ENCODE measurements at regions not wholly inside any gene's neighbourhood (a gene's known extent, or its start where the extent isn't known, plus 50 kb on each side); places are given as distances from the start of the nearest gene placed in this dataset.

DNA sequence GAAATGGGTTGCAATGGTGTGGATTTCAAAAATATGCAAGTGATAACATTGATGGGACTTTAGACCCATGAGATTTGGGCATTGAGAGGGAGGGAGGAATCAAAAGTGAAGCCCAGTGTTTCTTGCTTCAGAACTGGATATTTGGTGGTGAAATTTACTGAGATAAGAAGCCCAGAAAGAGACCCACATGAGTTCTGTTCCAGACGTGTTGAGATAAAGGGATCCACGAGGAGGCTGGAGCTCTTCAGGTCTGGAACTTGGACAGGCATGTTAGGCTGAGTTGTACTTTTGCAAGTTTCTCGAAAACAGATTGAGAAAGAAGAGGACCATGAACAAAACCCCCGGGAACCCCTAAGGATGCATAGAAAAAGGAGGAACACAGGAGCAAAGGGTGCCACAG is 290.2 kb downstream of the MEX3B start:
- Mint-ChIP-seq H3K36me3 (no peaks in the 10 kb centered on the region), H3K4me1 (no peaks in the 10 kb centered on the region), H3K4me3 (no peak overlapping the region), H3K27me3 (no peaks in the 10 kb centered on the region), H3K27ac (no peak overlapping the region), H3K9me3 (no peaks in the 10 kb centered on the region)
- no peak for DNase-seq
- CTCF ChIA-PET = no interaction called here

DNA sequence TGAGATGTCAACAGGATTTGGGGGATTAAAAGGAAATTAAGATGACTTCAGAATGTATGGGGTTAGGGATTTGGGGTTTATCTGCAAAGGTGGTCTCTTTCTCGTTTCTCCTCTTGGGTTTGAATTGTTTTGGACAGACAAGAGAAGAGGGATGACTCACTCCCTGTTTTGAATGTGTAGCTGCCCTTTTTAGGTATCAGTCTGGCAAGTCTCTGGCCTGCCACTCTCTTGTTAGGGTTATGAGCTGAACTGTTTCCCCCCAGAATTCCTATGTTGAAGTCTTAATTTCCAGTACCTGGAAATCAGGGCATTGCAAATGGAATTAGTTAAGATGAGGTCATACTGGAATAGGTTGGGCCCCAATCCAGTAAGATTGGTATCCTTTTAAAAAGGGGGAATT is 291.7 kb downstream of the MEX3B start:
- Mint-ChIP-seq H3K4me1 (no peaks in the 10 kb centered on the region), H3K27ac (no peak overlapping the region), H3K27me3 (no peaks in the 10 kb centered on the region), H3K9me3 (no peaks in the 10 kb centered on the region), H3K4me3 (no peak overlapping the region), H3K36me3 (no peaks in the 10 kb centered on the region)
- CTCF ChIA-PET = no interaction called here
- DNase-seq = no peak

- no peak for DNase-seq
- no peaks in the 10 kb centered on the region for H3K36me3 Mint-ChIP-seq
- CTCF ChIA-PET = no interaction called here
- H3K9me3 Mint-ChIP-seq = no peaks in the 10 kb centered on the region
- H3K4me1 Mint-ChIP-seq = no peaks in the 10 kb centered on the region
- H3K27me3 Mint-ChIP-seq = no peaks in the 10 kb centered on the region
- H3K27ac Mint-ChIP-seq = no peak overlapping the region
- no peak overlapping the region for H3K4me3 Mint-ChIP-seq
These were observed 292.8 kb downstream of the MEX3B start for GRCh38 chr15:81752974-81753373.

DNA sequence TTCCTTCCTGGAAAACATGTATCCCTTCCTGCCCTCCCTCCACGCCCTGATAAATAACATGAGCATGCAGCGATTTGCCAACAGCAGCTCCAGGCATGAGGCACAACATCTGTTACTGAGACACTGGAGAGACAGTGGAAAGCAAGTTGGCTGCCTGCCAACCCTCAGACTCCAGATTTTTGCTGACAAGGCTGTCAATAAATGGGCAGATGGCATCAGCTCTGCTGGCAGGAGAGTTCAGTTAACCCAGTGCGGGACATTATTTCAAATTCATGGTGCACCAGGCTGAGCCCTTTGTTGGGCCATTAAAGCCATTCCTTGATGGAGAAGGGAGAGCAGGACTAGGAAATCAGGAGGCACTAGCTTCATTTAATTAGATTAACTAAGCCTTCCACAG is 293.3 kb downstream of the MEX3B start:
- no peaks in the 10 kb centered on the region for H3K36me3 Mint-ChIP-seq
- CTCF ChIA-PET = no interaction called here

DNA sequence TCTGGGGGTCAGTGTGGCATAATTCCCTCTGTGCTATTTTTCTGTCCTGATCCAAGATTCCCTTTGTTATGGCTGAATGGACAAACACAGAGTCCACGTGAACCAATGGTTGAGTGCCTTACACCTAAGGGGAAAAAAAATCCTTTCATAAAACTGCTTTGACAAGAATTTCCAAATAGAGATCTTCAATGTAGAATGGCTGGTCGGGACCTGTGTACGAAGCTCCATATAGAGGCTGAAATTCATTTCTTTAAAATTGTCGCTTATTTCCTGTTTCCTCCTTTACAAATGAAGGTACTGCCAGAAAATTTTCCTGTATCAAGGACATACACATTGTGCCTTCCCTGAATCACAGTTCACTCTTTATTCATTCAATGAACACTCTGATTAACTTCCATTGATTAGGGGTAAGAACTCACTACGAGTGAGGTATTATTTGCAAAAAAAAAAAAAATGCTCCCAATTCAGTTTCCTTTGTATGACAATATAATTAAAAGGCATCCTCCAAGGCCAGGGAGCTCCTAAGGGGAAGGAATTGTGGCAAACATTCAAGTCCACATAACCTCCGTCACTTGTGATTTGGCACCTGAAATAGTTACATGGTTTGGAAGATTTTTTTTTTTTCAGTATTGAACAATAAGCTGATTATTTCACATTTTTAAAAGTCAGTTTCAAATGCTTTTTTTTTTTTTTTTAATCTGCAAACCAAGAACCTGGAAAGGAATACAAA is 293.8 kb downstream of the MEX3B start:
- Mint-ChIP-seq H3K27ac (no peak overlapping the region), H3K27me3 (no peaks in the 10 kb centered on the region), H3K4me3 (no peak overlapping the region), H3K36me3 (no peaks in the 10 kb centered on the region), H3K9me3 (no peaks in the 10 kb centered on the region), H3K4me1 (no peaks in the 10 kb centered on the region)
- no peak for DNase-seq
- CTCF ChIA-PET = no interaction called here

More for the DNA sequence above, 293.3 kb downstream of the MEX3B start:
- no peaks in the 10 kb centered on the region for H3K9me3 Mint-ChIP-seq
- DNase-seq = no peak
- H3K4me1 Mint-ChIP-seq = no peaks in the 10 kb centered on the region
- H3K27me3 Mint-ChIP-seq = no peaks in the 10 kb centered on the region
- no peak overlapping the region for H3K4me3 Mint-ChIP-seq
- no peak overlapping the region for H3K27ac Mint-ChIP-seq

DNA sequence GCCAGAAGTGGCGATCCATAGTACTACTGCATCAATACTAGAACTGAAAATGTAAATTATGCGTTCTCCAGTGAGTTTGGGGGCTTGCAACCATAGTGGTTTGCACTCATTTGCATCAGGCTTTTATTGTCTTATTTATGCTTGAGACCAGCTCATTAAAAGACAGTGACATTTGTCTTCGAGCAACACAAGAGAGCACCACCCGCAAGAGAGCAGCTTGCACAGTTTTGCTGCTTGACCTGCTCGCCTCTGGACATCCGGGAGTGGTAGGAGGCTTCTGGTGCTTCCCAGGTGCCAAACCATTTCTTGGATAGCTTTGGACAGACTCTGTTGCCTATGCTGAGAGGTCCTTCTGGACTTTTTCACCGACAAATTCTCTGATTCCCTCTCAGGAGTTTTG is 294.6 kb downstream of the MEX3B start:
- CTCF ChIA-PET = no interaction called here
- no peaks in the 10 kb centered on the region for H3K36me3 Mint-ChIP-seq
- H3K27ac Mint-ChIP-seq = no peak overlapping the region
- H3K27me3 Mint-ChIP-seq = no peaks in the 10 kb centered on the region
- no peaks in the 10 kb centered on the region for H3K9me3 Mint-ChIP-seq
- no peaks in the 10 kb centered on the region for H3K4me1 Mint-ChIP-seq
- no peak overlapping the region for H3K4me3 Mint-ChIP-seq
- no peak for DNase-seq

DNA sequence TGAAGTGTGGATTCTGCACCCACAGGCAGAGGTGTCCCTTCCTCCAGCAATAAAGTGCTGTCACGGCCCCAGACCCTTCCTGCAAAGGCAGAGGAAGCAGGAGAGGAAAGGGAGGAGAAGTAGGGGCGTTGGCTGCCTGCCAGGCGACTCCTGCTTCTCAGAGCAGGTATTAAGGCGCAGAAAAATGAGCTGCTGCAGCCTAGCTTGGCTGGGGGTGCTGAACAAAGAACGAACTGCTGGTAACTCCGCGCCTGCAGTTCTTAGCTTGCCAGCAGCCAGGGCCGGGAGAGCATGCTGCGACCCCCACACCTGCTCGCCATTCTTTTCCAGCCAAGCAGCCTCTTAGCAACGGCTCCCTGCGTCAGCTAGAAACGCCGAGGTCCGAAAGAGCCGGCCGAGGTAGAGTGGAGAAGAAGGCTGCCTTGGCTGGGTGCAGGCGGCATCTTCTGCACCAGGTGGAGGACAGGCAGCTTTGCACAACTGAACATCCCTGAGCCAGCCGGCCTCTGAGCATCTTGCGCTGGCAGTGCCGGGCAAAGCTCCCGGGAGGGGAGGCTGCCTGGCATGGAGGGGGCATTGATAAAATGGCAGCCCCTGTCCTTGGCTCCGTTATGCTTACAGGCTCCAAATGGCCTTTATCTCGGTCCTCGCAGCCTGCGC is 296.0 kb downstream of the MEX3B start:
- CTCF ChIA-PET = no interaction called here
- Mint-ChIP-seq H3K27ac (no peak overlapping the region), H3K4me3 (no peak overlapping the region), H3K36me3 (no peaks in the 10 kb centered on the region), H3K9me3 (no peaks in the 10 kb centered on the region), H3K27me3 (no peaks in the 10 kb centered on the region), H3K4me1 (no peaks in the 10 kb centered on the region)
- no peak for DNase-seq

GRCh38 chr15:81747482-81747881 is 298.3 kb downstream of the MEX3B start:
- no peak overlapping the region for H3K27ac Mint-ChIP-seq
- no peaks in the 10 kb centered on the region for H3K27me3 Mint-ChIP-seq
- CTCF ChIA-PET = no interaction called here
- no peaks in the 10 kb centered on the region for H3K9me3 Mint-ChIP-seq
- H3K4me1 Mint-ChIP-seq = no peaks in the 10 kb centered on the region
- no peak for DNase-seq
- H3K36me3 Mint-ChIP-seq = no peaks in the 10 kb centered on the region
- H3K4me3 Mint-ChIP-seq = no peak overlapping the region

GRCh38 chr15:81747026-81747425 is 298.8 kb downstream of the MEX3B start:
- H3K4me1 Mint-ChIP-seq = no peaks in the 10 kb centered on the region
- H3K36me3 Mint-ChIP-seq = no peaks in the 10 kb centered on the region
- H3K9me3 Mint-ChIP-seq = no peaks in the 10 kb centered on the region
- no peak overlapping the region for H3K27ac Mint-ChIP-seq
- H3K27me3 Mint-ChIP-seq = no peaks in the 10 kb centered on the region
- CTCF ChIA-PET = no interaction called here
- no peak for DNase-seq
- H3K4me3 Mint-ChIP-seq = no peak overlapping the region

DNA sequence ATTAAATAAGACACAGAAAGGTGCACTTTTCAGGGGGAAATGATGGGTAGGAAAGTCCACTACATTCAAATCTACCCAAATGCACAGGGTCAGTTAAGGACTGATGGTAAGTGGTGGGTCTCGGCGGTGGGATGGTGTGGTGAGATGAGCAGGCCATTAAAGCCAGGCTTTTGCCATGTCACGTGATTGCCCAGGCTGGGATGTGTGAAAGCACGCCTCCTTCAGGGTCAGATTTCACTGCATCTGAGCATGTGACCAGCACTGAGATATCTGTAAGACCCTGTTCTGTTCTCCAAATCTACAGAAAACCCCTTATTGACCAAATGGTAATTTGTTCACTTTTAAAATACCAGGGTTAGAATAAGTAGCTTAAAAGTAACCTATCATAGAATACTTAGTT is 301.5 kb downstream of the MEX3B start:
- CTCF ChIA-PET = no interaction called here
- Mint-ChIP-seq H3K27me3 (no peaks in the 10 kb centered on the region), H3K27ac (no peak overlapping the region), H3K36me3 (no peaks in the 10 kb centered on the region), H3K4me1 (no peaks in the 10 kb centered on the region), H3K9me3 (peaks cover 3% of the 10 kb centered on the region), H3K4me3 (no peak overlapping the region)
- no peak for DNase-seq

GRCh38 chr15:81740416-81740815 is 305.4 kb downstream of the MEX3B start:
- Mint-ChIP-seq H3K27me3 (no peaks in the 10 kb centered on the region), H3K36me3 (no peaks in the 10 kb centered on the region), H3K4me1 (no peaks in the 10 kb centered on the region), H3K4me3 (no peak overlapping the region), H3K27ac (no peak overlapping the region), H3K9me3 (peaks cover 3% of the 10 kb centered on the region)
- no peak for DNase-seq
- CTCF ChIA-PET = no interaction called here

DNA sequence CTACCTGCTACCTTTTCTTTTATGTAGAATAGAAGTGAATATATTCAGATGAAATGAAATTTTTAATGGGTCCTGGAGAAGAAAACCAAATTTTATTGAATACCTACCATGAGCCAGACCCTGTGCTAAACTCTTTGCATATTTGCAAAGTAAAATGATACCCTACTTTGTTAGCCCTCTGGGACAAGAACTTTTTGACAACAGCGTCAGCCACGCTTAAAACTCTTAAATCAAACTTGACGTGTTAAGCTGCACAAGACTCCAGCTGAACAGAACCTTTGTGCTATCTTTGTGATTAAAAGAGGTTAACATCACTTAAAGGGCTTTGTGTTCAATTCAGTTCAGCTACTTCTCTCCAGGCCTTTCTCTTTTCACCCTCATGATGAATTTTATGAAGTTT is 316.5 kb downstream of the MEX3B start:
- no peaks in the 10 kb centered on the region for H3K36me3 Mint-ChIP-seq
- no peak overlapping the region for H3K27ac Mint-ChIP-seq
- no peaks in the 10 kb centered on the region for H3K27me3 Mint-ChIP-seq
- CTCF ChIA-PET = no interaction called here
- no peaks in the 10 kb centered on the region for H3K4me1 Mint-ChIP-seq
- H3K4me3 Mint-ChIP-seq = no peak overlapping the region
- DNase-seq = no peak
- no peaks in the 10 kb centered on the region for H3K9me3 Mint-ChIP-seq

DNA sequence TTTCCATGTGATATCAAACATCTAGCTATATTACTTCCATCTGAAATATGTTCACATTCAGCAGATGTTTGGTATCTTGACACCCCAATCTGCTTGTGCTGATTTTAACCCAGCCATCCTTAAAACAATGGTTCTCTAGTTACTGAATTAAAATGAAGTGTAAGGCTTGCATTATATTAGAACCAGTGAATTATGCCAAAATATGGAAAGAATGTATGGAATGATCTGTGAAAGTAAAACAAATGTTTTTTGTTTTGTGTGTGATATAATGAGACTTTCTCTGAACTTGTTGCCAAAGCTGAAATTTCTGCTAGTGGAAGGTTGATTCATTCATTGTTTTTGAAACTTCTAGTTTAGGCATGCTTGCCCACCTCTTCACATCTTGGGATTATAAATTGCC is 317.1 kb downstream of the MEX3B start:
- H3K4me1 Mint-ChIP-seq = no peaks in the 10 kb centered on the region
- no peaks in the 10 kb centered on the region for H3K27me3 Mint-ChIP-seq
- H3K27ac Mint-ChIP-seq = no peak overlapping the region
- no peaks in the 10 kb centered on the region for H3K9me3 Mint-ChIP-seq
- no peaks in the 10 kb centered on the region for H3K36me3 Mint-ChIP-seq
- no peak overlapping the region for H3K4me3 Mint-ChIP-seq
- CTCF ChIA-PET = no interaction called here
- DNase-seq = no peak

DNA sequence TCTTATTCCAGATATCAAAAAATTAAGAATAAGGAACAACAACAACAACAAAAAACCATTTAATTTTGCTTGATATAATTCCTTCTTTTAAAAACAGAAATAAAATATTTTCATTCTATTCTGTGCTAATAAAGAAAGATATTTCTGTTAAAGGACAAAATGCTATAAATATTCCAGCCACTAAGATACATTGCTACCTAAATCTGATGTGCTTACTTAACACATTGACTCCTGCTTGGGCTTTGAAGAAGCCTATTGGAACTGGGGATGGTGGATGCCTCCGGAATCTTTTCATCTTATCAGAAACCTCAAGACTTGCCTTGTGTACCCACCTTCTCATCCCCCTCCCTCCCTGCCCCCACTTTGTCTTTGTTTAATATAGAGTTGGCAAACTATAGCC is 320.2 kb downstream of the MEX3B start:
- no peak for DNase-seq
- Mint-ChIP-seq H3K27me3 (no peaks in the 10 kb centered on the region), H3K27ac (no peak overlapping the region), H3K36me3 (no peaks in the 10 kb centered on the region), H3K4me3 (no peak overlapping the region), H3K9me3 (no peaks in the 10 kb centered on the region), H3K4me1 (no peaks in the 10 kb centered on the region)
- CTCF ChIA-PET = no interaction called here

GRCh38 chr15:81724536-81724935 is 321.3 kb downstream of the MEX3B start:
- Mint-ChIP-seq H3K27ac (no peak overlapping the region), H3K36me3 (no peaks in the 10 kb centered on the region), H3K4me3 (no peak overlapping the region), H3K27me3 (no peaks in the 10 kb centered on the region), H3K9me3 (no peaks in the 10 kb centered on the region), H3K4me1 (no peaks in the 10 kb centered on the region)
- CTCF ChIA-PET = interaction anchor here (0.7 kb wide), 1 partner anchor 1703 kb away, joined by 3 read pairs; no protein-coding TSS in a partner anchor
- no peak for DNase-seq

Measured in activated naive CD4-positive, alpha-beta T cell treated with anti-CD3 and anti-CD28 coated beads, Interleukin-2, amount 10 ng/mL, durations not matched to agents 7 days and 5 days (primary cell).